Suprapubic skin (tissue), 4 donors: ENCODE measurements at regions not wholly inside any gene's neighbourhood (a gene's known extent, or its start where the extent isn't known, plus 50 kb on each side); places are given as distances from the start of the nearest gene placed in this dataset.

ENCODE experiments used
- DNase-seq, 2 donors: peaks; one replicate each; pipeline ENCODE4 v3.0.0-alpha.2; 2019; ENCODE audit warnings: low spot score in 2 of 2
- H3K27ac ChIP-seq: fragments of 200-600 bp; sonication (generic); one replicate; pipeline ENCODE4 v1.5.1; 2019
- H3K27me3 ChIP-seq: fragments of 200-600 bp; sonication (generic); one replicate; pipeline ENCODE4 v1.5.1; 2019
- H3K36me3 ChIP-seq: fragments of 200-600 bp; sonication (generic); one replicate; pipeline ENCODE4 v1.5.1; 2019
- H3K4me1 ChIP-seq: fragments of 200-600 bp; sonication (generic); one replicate; pipeline ENCODE4 v1.5.1; 2019
- H3K4me3 ChIP-seq: fragments of 200-600 bp; sonication (generic); one replicate; pipeline ENCODE4 v1.5.1; 2019; ENCODE audit warnings: mild to moderate bottlenecking
- H3K9me3 ChIP-seq: fragments of 200-600 bp; sonication (generic); one replicate; pipeline ENCODE4 v1.5.1; 2019
- EP300 ChIP-seq: sonication (generic); formaldehyde crosslinking; IDR thresholded peaks from one replicate; pipeline ENCODE4 v1.6.1; 2017; ENCODE audit warnings: antibody characterized with exemption
- POLR2A ChIP-seq, 2 donors: fragments of 450-650 bp; IDR thresholded peaks; one replicate each; pipeline ENCODE4 v1.6.1; 2017; ENCODE audit warnings: antibody characterized with exemption in 2 of 2, mild to moderate bottlenecking in 2 of 2, moderate library complexity in 2 of 2
- POLR2AphosphoS5 ChIP-seq, 3 donors: sonication (generic); formaldehyde crosslinking; IDR thresholded peaks; one replicate each; pipeline ENCODE4 v1.6.1; 2017; ENCODE audit warnings: antibody characterized with exemption in 3 of 3
- WGBS: methylation state at CpG from one replicate; pipeline ENCODE4 v1.1.5; 2018; 5-methylcytosine and 5-hydroxymethylcytosine counted together
- TF ChIP-seq, protein P1 (sequence below), 2 donors: fragments of 200-600 bp in 1 of 2; fragments of 450-650 bp in 1 of 2; sonication (generic) in 1 of 2; IDR thresholded peaks; one replicate each; pipeline ENCODE4 v1.5.1; 2016 to 2019; ENCODE audit warnings: antibody characterized with exemption in 2 of 2, mild to moderate bottlenecking in 1 of 2, moderate library complexity in 1 of 2

DNA sequence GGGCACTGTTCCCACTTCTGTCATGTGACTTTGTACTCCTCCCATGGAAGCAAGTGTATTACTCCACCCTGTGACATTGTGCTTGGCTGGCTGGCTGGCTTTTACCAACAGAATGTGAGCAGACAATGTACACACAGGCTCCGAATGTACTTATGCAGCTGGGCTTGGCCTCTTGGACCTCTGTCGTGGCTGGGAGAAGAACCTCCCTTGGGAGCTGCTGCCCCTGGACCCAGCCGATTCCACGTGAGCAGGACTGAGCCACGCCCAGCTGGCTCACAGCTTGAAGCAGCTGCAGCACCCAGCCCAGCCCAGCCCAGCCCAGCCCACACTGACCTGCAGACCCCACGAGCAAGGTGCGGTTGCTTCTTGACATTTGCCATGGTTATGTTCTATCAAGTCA lies 177.5 kb downstream of the RBFOX3 start:
- Histone ChIP-seq H3K27me3 (peaks cover 71% of the 10 kb centered on the region), H3K27ac (no peak overlapping the region), H3K4me1 (no peaks in the 10 kb centered on the region), H3K4me3 (no peak overlapping the region), H3K9me3 (no peaks in the 10 kb centered on the region), H3K36me3 (no peaks in the 10 kb centered on the region)
- WGBS: 40% methylated on average over 1 of the region's 7 CpGs
- TF ChIP-seq EP300 (no peak), POLR2AphosphoS5 (IDR thresholded peaks at IDR 0.05) (no peak), POLR2A (IDR thresholded peaks at IDR 0.05) (no peak)
- TF ChIP-seq, protein P1, sequence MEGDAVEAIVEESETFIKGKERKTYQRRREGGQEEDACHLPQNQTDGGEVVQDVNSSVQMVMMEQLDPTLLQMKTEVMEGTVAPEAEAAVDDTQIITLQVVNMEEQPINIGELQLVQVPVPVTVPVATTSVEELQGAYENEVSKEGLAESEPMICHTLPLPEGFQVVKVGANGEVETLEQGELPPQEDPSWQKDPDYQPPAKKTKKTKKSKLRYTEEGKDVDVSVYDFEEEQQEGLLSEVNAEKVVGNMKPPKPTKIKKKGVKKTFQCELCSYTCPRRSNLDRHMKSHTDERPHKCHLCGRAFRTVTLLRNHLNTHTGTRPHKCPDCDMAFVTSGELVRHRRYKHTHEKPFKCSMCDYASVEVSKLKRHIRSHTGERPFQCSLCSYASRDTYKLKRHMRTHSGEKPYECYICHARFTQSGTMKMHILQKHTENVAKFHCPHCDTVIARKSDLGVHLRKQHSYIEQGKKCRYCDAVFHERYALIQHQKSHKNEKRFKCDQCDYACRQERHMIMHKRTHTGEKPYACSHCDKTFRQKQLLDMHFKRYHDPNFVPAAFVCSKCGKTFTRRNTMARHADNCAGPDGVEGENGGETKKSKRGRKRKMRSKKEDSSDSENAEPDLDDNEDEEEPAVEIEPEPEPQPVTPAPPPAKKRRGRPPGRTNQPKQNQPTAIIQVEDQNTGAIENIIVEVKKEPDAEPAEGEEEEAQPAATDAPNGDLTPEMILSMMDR (IDR thresholded peaks at IDR 0.05): no peak
- no peak for DNase-seq

DNA sequence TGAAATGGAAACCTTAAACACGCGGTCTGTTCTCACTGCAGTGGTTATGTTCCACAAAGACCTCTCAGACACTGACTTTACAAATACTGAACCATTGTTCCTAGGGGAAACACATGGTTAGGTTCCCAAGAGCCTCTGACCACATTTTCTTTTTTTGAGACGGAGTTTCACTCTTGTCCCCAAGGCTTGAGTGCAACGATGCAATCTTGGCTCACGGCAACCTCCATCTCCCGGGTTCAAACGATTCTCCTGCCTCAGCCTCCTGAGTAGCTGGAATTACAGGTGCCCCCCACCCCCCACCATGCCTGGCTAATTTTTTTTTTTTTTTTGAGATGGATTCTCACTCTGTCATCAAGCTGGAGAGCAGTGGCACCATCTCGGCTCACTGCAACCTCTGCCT lies 179.7 kb downstream of the RBFOX3 start:
- Histone ChIP-seq H3K4me3 (no peak overlapping the region), H3K27ac (no peak overlapping the region), H3K9me3 (no peaks in the 10 kb centered on the region), H3K27me3 (peaks cover 67% of the 10 kb centered on the region), H3K36me3 (no peaks in the 10 kb centered on the region), H3K4me1 (no peaks in the 10 kb centered on the region)
- WGBS: 86% methylated on average over 8 of the region's 8 CpGs
- DNase-seq: no peak
- TF ChIP-seq, protein P1 (IDR thresholded peaks at IDR 0.05): no peak
- TF ChIP-seq POLR2A (IDR thresholded peaks at IDR 0.05): no peak

DNA sequence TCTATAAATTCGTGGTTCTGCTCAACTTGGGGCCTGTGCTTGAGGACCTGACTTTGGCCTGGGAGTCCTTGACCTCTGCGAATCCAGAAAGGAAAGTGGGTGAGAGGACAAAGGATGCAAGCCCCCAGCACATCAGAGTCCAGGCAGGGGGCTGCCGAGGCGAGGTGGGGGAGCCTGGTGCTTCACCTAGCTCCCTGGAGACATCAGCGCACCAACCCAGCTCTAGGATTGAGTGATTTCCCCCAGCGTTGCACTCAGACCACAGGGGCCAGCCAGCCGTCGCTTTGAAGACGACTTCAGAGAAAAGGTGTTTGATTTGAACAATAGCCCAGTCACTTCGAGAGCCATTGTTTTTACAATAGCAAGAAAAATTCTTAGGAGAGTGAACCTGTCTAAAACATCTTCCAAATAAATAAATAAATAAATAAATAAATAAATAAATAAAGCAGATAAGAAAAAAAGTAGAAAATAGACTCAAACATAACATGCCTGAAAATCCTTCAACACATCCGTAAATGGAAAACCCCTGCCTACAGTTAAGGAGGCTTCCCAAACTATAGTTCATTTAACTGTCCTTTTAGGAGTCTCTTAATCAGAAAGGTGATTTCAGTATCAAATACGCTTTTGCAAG lies 180.9 kb downstream of the RBFOX3 start:
- peaks cover 70% of the 10 kb centered on the region for H3K27me3 ChIP-seq
- no peak overlapping the region for H3K27ac ChIP-seq
- 62% methylated on average over 11 of the region's 12 CpGs for WGBS
- no peaks in the 10 kb centered on the region for H3K4me1 ChIP-seq
- no peak for DNase-seq
- no peak for TF ChIP-seq POLR2AphosphoS5 (IDR thresholded peaks at IDR 0.05)
- TF ChIP-seq POLR2A (IDR thresholded peaks at IDR 0.05): no peak
- TF ChIP-seq EP300: no peak
- TF ChIP-seq, protein P1 (IDR thresholded peaks at IDR 0.05): no peak
- H3K36me3 ChIP-seq: no peaks in the 10 kb centered on the region
- no peak overlapping the region for H3K4me3 ChIP-seq
- H3K9me3 ChIP-seq: no peaks in the 10 kb centered on the region

DNA sequence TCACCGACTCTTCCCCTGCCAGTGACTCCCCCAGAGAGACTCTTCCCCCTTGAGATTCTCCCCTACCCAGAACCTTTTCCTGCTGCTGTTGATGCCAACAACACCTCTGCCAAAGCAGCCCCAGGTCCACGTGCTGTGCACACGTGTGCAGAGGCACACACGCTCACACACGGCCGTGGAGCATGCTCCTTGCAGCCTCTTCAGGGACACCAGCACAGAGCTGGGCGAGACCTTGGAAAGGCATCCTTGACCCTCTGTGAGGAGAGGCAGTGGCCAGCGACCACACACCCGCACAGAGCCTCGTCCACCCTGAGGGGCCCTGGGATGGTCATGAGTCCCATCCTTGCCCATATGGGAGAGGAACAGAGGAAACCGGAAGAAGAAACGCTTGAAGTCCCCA lies 181.9 kb downstream of the RBFOX3 start:
- no peak overlapping the region for H3K4me3 ChIP-seq
- no peak for DNase-seq
- no peak overlapping the region for H3K27ac ChIP-seq
- H3K9me3 ChIP-seq: no peaks in the 10 kb centered on the region
- no peak for TF ChIP-seq EP300
- TF ChIP-seq POLR2AphosphoS5 (IDR thresholded peaks at IDR 0.05): no peak
- TF ChIP-seq POLR2A (IDR thresholded peaks at IDR 0.05): no peak
- TF ChIP-seq, protein P1 (IDR thresholded peaks at IDR 0.05): no peak
- H3K4me1 ChIP-seq: no peaks in the 10 kb centered on the region
- H3K27me3 ChIP-seq: peaks cover 69% of the 10 kb centered on the region
- 81% methylated on average over 8 of the region's 12 CpGs for WGBS
- no peaks in the 10 kb centered on the region for H3K36me3 ChIP-seq

DNA sequence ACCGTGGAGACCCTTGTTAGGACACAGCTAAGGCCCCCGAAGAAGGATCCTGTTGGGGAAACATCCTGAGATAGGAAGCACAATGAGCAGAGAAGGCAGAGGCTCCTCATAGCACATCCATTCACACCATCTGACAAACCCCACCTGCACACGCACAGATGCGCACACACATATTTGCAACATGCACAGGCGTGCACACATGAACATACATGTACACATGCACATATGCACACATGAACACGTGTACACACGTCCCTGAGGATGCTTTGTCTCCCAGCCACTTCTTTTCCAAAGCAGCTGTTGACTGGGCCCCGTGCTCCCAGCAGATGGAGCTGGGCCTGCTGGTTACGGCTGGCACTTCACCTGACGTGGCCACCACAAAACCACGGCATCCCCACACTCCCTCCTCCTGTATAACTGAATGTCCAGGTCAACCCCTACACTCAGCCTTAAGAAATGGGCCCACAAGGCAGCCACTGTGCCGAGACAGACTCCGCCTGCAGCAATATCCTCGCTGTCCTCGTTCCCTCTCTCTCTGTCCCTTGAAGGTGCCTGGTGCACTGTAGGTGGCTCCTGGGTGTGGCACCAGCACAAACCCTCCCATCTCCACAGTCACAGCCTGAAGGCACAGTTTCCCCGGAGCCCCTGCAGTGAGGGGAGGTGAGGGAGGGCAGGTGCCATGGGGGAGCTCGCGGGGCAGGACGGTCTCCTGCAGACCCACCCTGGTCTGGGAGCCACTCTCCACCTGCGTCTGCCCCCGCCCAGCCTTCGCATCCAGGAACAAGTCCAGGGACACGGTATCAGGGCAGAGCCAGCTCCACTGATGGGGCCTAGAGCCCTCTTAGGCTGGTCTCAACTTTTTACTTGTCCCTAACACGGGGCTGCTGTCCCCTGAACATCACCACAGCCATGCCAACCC lies 183.0 kb downstream of the RBFOX3 start:
- Histone ChIP-seq H3K36me3 (no peaks in the 10 kb centered on the region), H3K4me1 (no peaks in the 10 kb centered on the region), H3K9me3 (no peaks in the 10 kb centered on the region), H3K27ac (no peak overlapping the region), H3K27me3 (peaks cover 64% of the 10 kb centered on the region), H3K4me3 (no peak overlapping the region)
- WGBS: 66% methylated on average over 21 of the region's 24 CpGs
- TF ChIP-seq POLR2AphosphoS5 (IDR thresholded peaks at IDR 0.05): no peak
- no peak for DNase-seq
